Sigmoid colon (tissue), 6 donors: ENCODE measurements at regions not wholly inside any gene's neighbourhood (a gene's known extent, or its start where the extent isn't known, plus 50 kb on each side); places are given as distances from the start of the nearest gene placed in this dataset.
A peak's percentile ranks its signal among the peaks of the same experiment; 100 is the strongest.

Experiments
- DNase-seq: peaks from one replicate; pipeline ENCODE4 v3.0.0-alpha.2; 2019
- H3K27ac ChIP-seq, 4 donors: fragments of 200-600 bp; sonication (generic); one replicate each; pipeline ENCODE4 v1.5.1; 2016 to 2019; ENCODE audit warnings: mild to moderate bottlenecking in 1 of 4
- H3K27me3 ChIP-seq, 3 donors: fragments of 200-600 bp; sonication (generic); one replicate each; pipeline ENCODE4 v1.5.1; 2019; ENCODE audit warnings: mild to moderate bottlenecking in 1 of 3
- H3K36me3 ChIP-seq, 4 donors: fragments of 200-600 bp; sonication (generic); one replicate each; pipeline ENCODE4 v1.5.1; 2016 to 2019
- H3K4me1 ChIP-seq, 4 donors: fragments of 200-600 bp; sonication (generic); one replicate each; pipeline ENCODE4 v1.5.1; 2017 to 2019
- H3K4me3 ChIP-seq, 4 donors: fragments of 200-600 bp; sonication (generic); one replicate each; pipeline ENCODE4 v1.5.1; 2017 to 2019; ENCODE audit warnings: mild to moderate bottlenecking in 2 of 4, moderate library complexity in 1 of 4
- H3K9me3 ChIP-seq, 4 donors: fragments of 200-600 bp in 3 of 4; sonication (generic) in 3 of 4; one replicate each; pipeline versions ENCODE4 v1.5.1 to v1.6.1; 2013 to 2019
- CTCF ChIP-seq, 4 experiments: fragments of 450-650 bp in 3 of 4; fragments of 200-600 bp in 1 of 4; IDR thresholded peaks; one replicate each; pipeline ENCODE4 v1.5.1; 2016 to 2019; ENCODE audit warnings: antibody characterized with exemption in 4 of 4, mild to moderate bottlenecking in 3 of 4, moderate library complexity in 2 of 4
- EP300 ChIP-seq, 4 donors: sonication (generic); formaldehyde crosslinking; IDR thresholded peaks; one replicate each; pipeline ENCODE4 v1.6.1; 2017; ENCODE audit warnings: antibody characterized with exemption in 4 of 4
- POLR2A ChIP-seq, 2 donors: fragments of 450-650 bp; IDR thresholded peaks; one replicate each; pipeline ENCODE4 v1.6.1; 2016; ENCODE audit warnings: antibody characterized with exemption in 2 of 2, mild to moderate bottlenecking in 2 of 2, moderate library complexity in 2 of 2
- POLR2AphosphoS5 ChIP-seq, 4 donors: sonication (generic); formaldehyde crosslinking; IDR thresholded peaks; one replicate each; pipeline ENCODE4 v1.6.1; 2017; ENCODE audit warnings: antibody characterized with exemption in 4 of 4
- WGBS, 2 donors: extraction: QIAGEN DNeasy Blood & Tissue Kit; methylation state at CpG; one replicate each; pipeline ENCODE4 v1.1.7; 2013; 5-methylcytosine and 5-hydroxymethylcytosine counted together
- intact Hi-C: fragments of 100-400 bp; cut with DNase I; formaldehyde crosslinking; loops from one replicate; pipeline ENCODE4 v1.15.1; 2023
- donor health status: healthy with polysubstance abuse.
- donor health status: healthy.

GRCh38 chr5:124637011-124637410 is 109.4 kb downstream of the ZNF608 start:
- H3K4me3 ChIP-seq, result no peak overlapping the region
- intact Hi-C loops, result no loop called here
- peaks cover 0 to 30% (median 14%) of the 10 kb centered on the region in 4 donors for H3K4me1 ChIP-seq
- no peak overlapping the region for H3K27ac ChIP-seq
- WGBS, 2 donors, result 95% methylated on average over 3 of the region's 3 CpGs
- no peak for TF ChIP-seq POLR2AphosphoS5 (IDR thresholded peaks at IDR 0.05)
- no peak for TF ChIP-seq CTCF (IDR thresholded peaks at IDR 0.05)
- TF ChIP-seq EP300 (IDR thresholded peaks at IDR 0.05), result no peak
- TF ChIP-seq POLR2A (IDR thresholded peaks at IDR 0.05), result no peak
- no peaks in the 10 kb centered on the region for H3K9me3 ChIP-seq
- H3K27me3 ChIP-seq, result no peaks in the 10 kb centered on the region
- DNase-seq, result no peak
- peaks cover 0 to 6% (median 0%) of the 10 kb centered on the region in 4 donors for H3K36me3 ChIP-seq

- peaks cover 0 to 34% (median 14%) of the 10 kb centered on the region in 4 donors for H3K4me1 ChIP-seq
- no peaks in the 10 kb centered on the region for H3K27me3 ChIP-seq
- TF ChIP-seq EP300 (IDR thresholded peaks at IDR 0.05) (no peak), CTCF (IDR thresholded peaks at IDR 0.05) (no peak), POLR2AphosphoS5 (IDR thresholded peaks at IDR 0.05) (peak in 1 of 4 donors; percentile 14), POLR2A (IDR thresholded peaks at IDR 0.05) (no peak)
- no peak for DNase-seq
- H3K9me3 ChIP-seq, result no peaks in the 10 kb centered on the region
- intact Hi-C loops, result no loop called here
- peak overlapping the region in 3 of 4 donors; percentile 33 to 55 (median 41) for H3K27ac ChIP-seq
- H3K36me3 ChIP-seq, result no peaks in the 10 kb centered on the region
- WGBS, 2 donors, result 67 to 83% methylated on average over 3 of the region's 3 CpGs
- no peak overlapping the region for H3K4me3 ChIP-seq
These were observed 111.6 kb downstream of the ZNF608 start for GRCh38 chr5:124634741-124635323.

GRCh38 chr5:124634228-124634739 is 112.2 kb downstream of the ZNF608 start:
- no peak for DNase-seq
- Histone ChIP-seq H3K4me1 (peaks cover 0 to 34% (median 16%) of the 10 kb centered on the region in 4 donors), H3K27ac (peak overlapping the region in 2 of 4 donors; percentile 33 to 55), H3K9me3 (no peaks in the 10 kb centered on the region), H3K36me3 (no peaks in the 10 kb centered on the region), H3K4me3 (no peak overlapping the region), H3K27me3 (no peaks in the 10 kb centered on the region)
- intact Hi-C loops, result no loop called here
- TF ChIP-seq EP300 (IDR thresholded peaks at IDR 0.05) (no peak), POLR2A (IDR thresholded peaks at IDR 0.05) (no peak), CTCF (IDR thresholded peaks at IDR 0.05) (no peak), POLR2AphosphoS5 (IDR thresholded peaks at IDR 0.05) (no peak)
- 40 to 55% methylated on average over 1 of the region's 1 CpG for WGBS, 2 donors

- DNase-seq, result no peak
- intact Hi-C loops, result no loop called here
- H3K36me3 ChIP-seq, result no peaks in the 10 kb centered on the region
- H3K27ac ChIP-seq, result no peak overlapping the region
- peaks cover 0 to 38% (median 20%) of the 10 kb centered on the region in 4 donors for H3K4me1 ChIP-seq
- TF ChIP-seq POLR2A (IDR thresholded peaks at IDR 0.05), result no peak
- no peak for TF ChIP-seq CTCF (IDR thresholded peaks at IDR 0.05)
- no peak for TF ChIP-seq POLR2AphosphoS5 (IDR thresholded peaks at IDR 0.05)
- WGBS, 2 donors, result 80 to 91% methylated on average over 5 of the region's 5 CpGs
- H3K4me3 ChIP-seq, result no peak overlapping the region
- H3K27me3 ChIP-seq, result no peaks in the 10 kb centered on the region
- H3K9me3 ChIP-seq, result no peaks in the 10 kb centered on the region
These were observed 113.2 kb downstream of the ZNF608 start for GRCh38 chr5:124633209-124633608.
